ENCODE measurements at regions not wholly inside any gene's neighbourhood (a gene's known extent, or its start where the extent isn't known, plus 50 kb on each side); places are given as distances from the start of the nearest gene placed in this dataset.
A peak's percentile ranks its signal among the peaks of the same experiment; 100 is the strongest.

DNA sequence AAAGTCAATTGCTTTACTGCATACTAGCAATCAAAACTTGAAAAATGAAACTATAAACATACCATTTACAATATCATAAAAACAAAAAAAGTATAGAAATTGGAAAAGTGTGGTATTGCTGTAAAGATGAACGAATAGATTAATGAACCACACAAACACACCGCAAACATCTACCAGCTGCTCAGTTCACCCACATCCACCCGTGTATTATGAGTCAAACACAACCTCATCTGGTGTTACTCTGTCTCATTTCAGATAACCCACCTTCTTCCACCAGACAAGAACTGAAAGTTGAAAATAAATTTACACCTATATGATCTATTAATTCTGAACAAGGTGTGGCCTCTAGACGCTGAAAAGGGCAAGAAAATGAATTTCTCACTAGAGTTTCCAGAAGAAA is 53.3 kb downstream of the BLID start:
- no peak overlapping the region for H2AFZ ChIP-seq (ENCODE audit: low read depth, low read length)
- Mint-ChIP-seq H3K9me3 (ENCODE audit: unreplicated experiment) (peaks cover 19% of the 10 kb centered on the region), H3K4me1 (ENCODE audit: low read depth, unreplicated experiment) (peaks cover 7% of the 10 kb centered on the region), H3K4me3 (ENCODE audit: unreplicated experiment) (no peak overlapping the region), H3K27me3 (ENCODE audit: low read depth, unreplicated experiment) (no peaks in the 10 kb centered on the region), H3K36me3 (ENCODE audit: low read depth, unreplicated experiment) (peaks cover 14% of the 10 kb centered on the region), H3K27ac (ENCODE audit: unreplicated experiment) (no peak overlapping the region)
- no peak overlapping the region for H3K4me3 ChIP-seq (ENCODE audit: insufficient read depth, low read depth, low read length)
- H3K36me3 ChIP-seq (ENCODE audit: insufficient read depth, low read length), result peaks cover 4% of the 10 kb centered on the region
- FAIRE-seq, result no peak
- no peaks in the 10 kb centered on the region for H4K20me1 ChIP-seq (ENCODE audit: insufficient read depth, low read length)
- H3K27ac ChIP-seq (ENCODE audit: low read depth, low read length), result no peak overlapping the region
- H3K27me3 ChIP-seq (ENCODE audit: insufficient read depth, low read length), result no peaks in the 10 kb centered on the region
- no peaks in the 10 kb centered on the region for H3K9me3 ChIP-seq (ENCODE audit: insufficient read depth, low read depth, low read length)
- DNase-seq (ENCODE audit: low read depth), result no peak
- TF ChIP-seq EZH2 (IDR thresholded peaks at IDR 0.05; ENCODE audit: insufficient read depth, low read length) (no peak), CTCF (IDR thresholded peaks at IDR 0.05; ENCODE audit: insufficient read depth, low read depth, low read length) (no peak)
- no peak overlapping the region for H3K4me2 ChIP-seq (ENCODE audit: low read length)
- H3K4me1 ChIP-seq (ENCODE audit: insufficient read depth, low read length), result no peaks in the 10 kb centered on the region
- no peak overlapping the region for H3K9ac ChIP-seq (ENCODE audit: low read length)
- H3K79me2 ChIP-seq (ENCODE audit: insufficient read depth, low read length), result no peaks in the 10 kb centered on the region

- FAIRE-seq (peak; percentile 13), DNase-seq (ENCODE audit: low read depth) (no peak)
- H3K4me1 Mint-ChIP-seq (ENCODE audit: low read depth, unreplicated experiment), result no peaks in the 10 kb centered on the region
- Histone ChIP-seq H3K27me3 (ENCODE audit: insufficient read depth, low read length) (no peaks in the 10 kb centered on the region), H3K4me2 (ENCODE audit: low read length) (no peak overlapping the region), H3K4me1 (ENCODE audit: insufficient read depth, low read length) (no peaks in the 10 kb centered on the region), H3K36me3 (ENCODE audit: insufficient read depth, low read length) (peaks cover 7% of the 10 kb centered on the region), H2AFZ (ENCODE audit: low read depth, low read length) (no peak overlapping the region), H3K9me3 (ENCODE audit: insufficient read depth, low read depth, low read length) (no peaks in the 10 kb centered on the region), H3K9ac (ENCODE audit: low read length) (no peak overlapping the region), H3K4me3 (ENCODE audit: insufficient read depth, low read depth, low read length) (no peak overlapping the region), H3K79me2 (ENCODE audit: insufficient read depth, low read length) (no peaks in the 10 kb centered on the region), H4K20me1 (ENCODE audit: insufficient read depth, low read length) (no peaks in the 10 kb centered on the region), H3K27ac (ENCODE audit: low read depth, low read length) (no peak overlapping the region)
- H3K27ac Mint-ChIP-seq (ENCODE audit: unreplicated experiment), result no peak overlapping the region
- no peak overlapping the region for H3K4me3 Mint-ChIP-seq (ENCODE audit: unreplicated experiment)
- peaks cover 11% of the 10 kb centered on the region for H3K9me3 Mint-ChIP-seq (ENCODE audit: unreplicated experiment)
- peaks cover 5% of the 10 kb centered on the region for H3K36me3 Mint-ChIP-seq (ENCODE audit: low read depth, unreplicated experiment)
- TF ChIP-seq EZH2 (IDR thresholded peaks at IDR 0.05; ENCODE audit: insufficient read depth, low read length) (no peak), CTCF (IDR thresholded peaks at IDR 0.05; ENCODE audit: insufficient read depth, low read depth, low read length) (no peak)
- no peaks in the 10 kb centered on the region for H3K27me3 Mint-ChIP-seq (ENCODE audit: low read depth, unreplicated experiment)
These were observed 56.5 kb downstream of the BLID start for GRCh38 chr11:122059565-122059964.

DNA sequence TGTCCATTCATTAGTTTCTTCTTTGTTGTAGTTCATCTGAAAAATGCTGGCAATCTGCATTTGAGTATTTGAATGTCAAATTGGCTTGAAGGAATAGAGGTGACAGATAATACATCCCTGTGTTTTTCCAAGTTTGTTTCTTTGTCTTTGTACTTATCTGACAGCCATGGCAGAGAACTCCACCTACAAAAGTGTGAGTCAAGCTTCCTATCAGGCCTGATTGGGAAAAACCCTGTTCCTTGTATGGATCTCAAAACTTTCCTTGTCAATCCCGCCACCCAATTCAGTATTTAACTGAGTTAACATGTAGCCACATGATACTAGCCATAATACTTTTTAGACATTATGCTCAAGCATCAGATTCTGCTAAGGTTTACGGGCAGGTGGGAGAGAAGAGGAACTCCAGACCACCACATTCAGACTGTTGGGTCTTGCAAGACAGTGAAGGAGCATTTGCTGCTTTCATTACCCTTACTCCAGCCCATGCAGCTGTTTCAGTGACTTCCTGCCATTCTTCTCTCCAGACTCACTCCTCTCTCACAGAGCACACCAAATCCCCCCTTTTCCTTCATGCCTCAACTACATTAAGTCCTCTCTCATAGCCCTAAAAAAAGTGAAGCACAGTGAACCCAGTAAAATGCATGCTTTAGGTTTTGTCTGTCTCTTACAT is 65.9 kb downstream of the BLID start:
- Histone ChIP-seq H3K36me3 (ENCODE audit: insufficient read depth, low read length) (no peaks in the 10 kb centered on the region), H3K79me2 (ENCODE audit: insufficient read depth, low read length) (no peaks in the 10 kb centered on the region), H3K4me2 (ENCODE audit: low read length) (no peak overlapping the region), H3K9ac (ENCODE audit: low read length) (no peak overlapping the region), H3K4me1 (ENCODE audit: insufficient read depth, low read length) (peaks cover 18% of the 10 kb centered on the region), H2AFZ (ENCODE audit: low read depth, low read length) (no peak overlapping the region), H3K27me3 (ENCODE audit: insufficient read depth, low read length) (no peaks in the 10 kb centered on the region), H4K20me1 (ENCODE audit: insufficient read depth, low read length) (no peaks in the 10 kb centered on the region), H3K9me3 (ENCODE audit: insufficient read depth, low read depth, low read length) (peaks cover 3% of the 10 kb centered on the region), H3K27ac (ENCODE audit: low read depth, low read length) (no peak overlapping the region), H3K4me3 (ENCODE audit: insufficient read depth, low read depth, low read length) (no peak overlapping the region)
- Mint-ChIP-seq H3K27ac (ENCODE audit: unreplicated experiment) (no peak overlapping the region), H3K36me3 (ENCODE audit: low read depth, unreplicated experiment) (peaks cover 16% of the 10 kb centered on the region), H3K4me3 (ENCODE audit: unreplicated experiment) (no peak overlapping the region), H3K27me3 (ENCODE audit: low read depth, unreplicated experiment) (no peaks in the 10 kb centered on the region), H3K9me3 (ENCODE audit: unreplicated experiment) (peaks cover 10% of the 10 kb centered on the region), H3K4me1 (ENCODE audit: low read depth, unreplicated experiment) (peaks cover 17% of the 10 kb centered on the region)
- DNase-seq (ENCODE audit: low read depth) (no peak), FAIRE-seq (no peak)
- TF ChIP-seq CTCF (IDR thresholded peaks at IDR 0.05; ENCODE audit: insufficient read depth, low read depth, low read length), result no peak
- no peak for TF ChIP-seq EZH2 (IDR thresholded peaks at IDR 0.05; ENCODE audit: insufficient read depth, low read length)

Data from astrocyte (in vitro differentiated cells and primary cell).